Kidney tubule cell (primary cell): ENCODE measurements at regions not wholly inside any gene's neighbourhood (a gene's known extent, or its start where the extent isn't known, plus 50 kb on each side); places are given as distances from the start of the nearest gene placed in this dataset.
"Not testable (repeated sequence)": the region's sequence is repeated elsewhere in the genome, so short reads cannot be mapped to it uniquely, and the experiment has no call there.

Experiments used
- DNase-seq: peaks from one replicate; pipeline ENCODE4 v3.0.0-alpha.2; 2018; ENCODE audit warnings: low spot score

GRCh38 chr2:48190230-48190629 lies 124.3 kb upstream of the FOXN2 start:
- DNase-seq, result no peak

- no peak for DNase-seq
Measured at GRCh38 chr2:48194641-48195040, 119.8 kb upstream of the FOXN2 start.

GRCh38 chr2:48195169-48195568 lies 119.3 kb upstream of the FOXN2 start:
- no peak for DNase-seq

DNA sequence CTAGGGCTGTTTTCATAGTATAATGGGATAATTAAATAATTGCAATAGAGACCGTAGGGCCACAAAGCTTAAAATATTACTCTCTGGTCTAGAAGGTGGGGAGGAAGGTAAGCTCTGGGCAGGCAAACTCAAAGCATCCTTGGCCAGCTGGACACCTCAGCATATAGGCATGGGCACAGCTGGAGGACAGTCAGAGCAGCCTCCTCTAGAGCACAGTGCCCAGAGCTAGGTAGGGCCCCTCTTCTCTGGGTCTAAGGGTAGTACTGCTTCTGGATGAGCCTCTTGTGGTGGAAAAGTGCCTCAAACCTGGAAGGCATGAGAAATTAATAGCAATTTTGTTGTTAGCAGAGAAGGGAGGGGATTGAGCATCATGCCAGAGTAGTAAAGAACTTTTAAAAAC lies 116.9 kb upstream of the FOXN2 start:
- DNase-seq, result no peak

DNA sequence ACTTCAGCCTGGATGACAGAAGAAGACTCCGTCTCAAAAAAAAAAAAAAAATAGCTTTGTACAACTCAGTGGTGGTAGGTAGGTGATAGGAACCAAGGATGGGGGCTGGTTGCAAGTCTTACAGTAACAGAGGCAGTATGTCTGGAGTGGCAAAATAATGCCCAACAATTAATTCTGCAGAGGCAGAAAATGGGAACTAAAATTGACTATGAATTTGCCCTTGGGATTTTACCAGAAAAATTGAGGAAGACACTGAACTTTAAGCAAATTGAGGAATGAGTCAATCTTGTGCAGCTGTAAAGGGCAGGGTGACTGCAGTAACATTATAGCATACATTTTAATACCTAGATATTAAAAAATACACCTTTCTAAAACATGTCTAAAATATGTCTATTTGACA lies 116.1 kb upstream of the FOXN2 start:
- DNase-seq, result no peak

GRCh38 chr2:48199070-48199469 lies 115.4 kb upstream of the FOXN2 start:
- no peak for DNase-seq

DNA sequence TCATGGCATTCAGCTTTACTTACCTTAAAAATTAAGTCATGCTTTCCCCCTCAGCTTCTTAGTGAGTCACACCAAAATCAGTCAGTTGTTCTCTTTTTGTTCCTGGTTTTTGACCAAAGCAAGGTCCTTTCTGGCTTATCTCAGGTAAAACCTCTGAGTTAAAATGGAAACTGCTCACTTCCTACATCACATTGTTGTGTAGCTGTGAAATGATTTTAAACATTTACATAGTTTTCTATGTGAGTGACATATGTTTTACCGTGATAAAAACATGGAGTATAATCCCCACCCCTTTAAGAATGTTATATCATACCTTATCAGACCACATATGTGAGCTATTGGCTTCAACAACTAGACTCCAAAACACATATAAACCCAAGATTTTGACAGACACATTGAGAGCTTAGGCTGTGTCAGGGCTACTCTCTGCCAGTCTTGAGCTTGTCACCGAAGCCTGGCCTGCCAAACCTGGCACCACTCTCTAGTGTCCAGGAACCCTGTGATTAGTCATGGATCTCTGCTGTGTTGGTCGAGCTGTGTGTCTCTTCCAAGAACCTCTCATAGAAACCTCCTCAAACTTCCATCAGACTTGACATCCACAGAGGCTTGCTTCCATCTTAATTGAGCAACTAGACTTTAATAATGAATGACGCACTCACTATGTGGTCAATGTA lies 113.7 kb upstream of the FOXN2 start:
- DNase-seq, result no peak

- not testable (repeated sequence) for DNase-seq
Measured at GRCh38 chr2:48201435-48201834, 113.0 kb upstream of the FOXN2 start.

- DNase-seq, result no peak
Measured at GRCh38 chr2:48202863-48203642, 111.4 kb upstream of the FOXN2 start.

- DNase-seq, result no peak
Measured at GRCh38 chr2:48203668-48204067, 110.8 kb upstream of the FOXN2 start.

GRCh38 chr2:48204750-48205136 lies 109.7 kb upstream of the FOXN2 start:
- DNase-seq, result no peak

DNA sequence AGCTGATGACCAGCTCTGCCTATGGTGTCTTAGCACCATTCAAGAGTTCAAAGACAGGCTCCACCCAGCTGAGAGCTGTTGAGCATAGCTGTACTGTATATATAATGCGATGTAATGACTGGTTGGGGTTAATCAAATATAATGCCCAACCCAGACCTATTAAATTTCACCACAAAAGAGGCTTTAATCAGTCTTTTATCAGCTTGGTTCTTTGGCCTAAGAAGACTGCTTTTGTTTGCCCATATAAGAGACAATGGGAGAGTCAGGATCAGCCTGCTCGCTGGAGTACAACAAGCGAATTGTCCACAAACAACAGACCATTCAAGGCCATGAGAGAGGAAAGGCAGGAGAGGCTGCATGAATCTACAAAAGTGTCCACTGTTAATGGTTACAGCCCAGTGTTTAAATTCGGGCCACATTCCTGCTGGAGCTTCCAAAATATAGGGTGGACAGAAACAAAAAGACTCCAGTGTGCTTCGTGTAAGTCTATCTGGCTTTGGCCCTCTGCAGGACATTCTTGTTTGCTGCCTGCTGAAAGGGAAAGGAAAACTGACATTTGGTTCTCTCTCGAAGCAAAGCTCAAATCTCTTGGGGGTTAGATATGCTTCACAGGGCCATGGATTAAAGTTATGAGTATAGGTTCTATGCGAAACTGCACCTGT lies 109.2 kb upstream of the FOXN2 start:
- no peak for DNase-seq

DNA sequence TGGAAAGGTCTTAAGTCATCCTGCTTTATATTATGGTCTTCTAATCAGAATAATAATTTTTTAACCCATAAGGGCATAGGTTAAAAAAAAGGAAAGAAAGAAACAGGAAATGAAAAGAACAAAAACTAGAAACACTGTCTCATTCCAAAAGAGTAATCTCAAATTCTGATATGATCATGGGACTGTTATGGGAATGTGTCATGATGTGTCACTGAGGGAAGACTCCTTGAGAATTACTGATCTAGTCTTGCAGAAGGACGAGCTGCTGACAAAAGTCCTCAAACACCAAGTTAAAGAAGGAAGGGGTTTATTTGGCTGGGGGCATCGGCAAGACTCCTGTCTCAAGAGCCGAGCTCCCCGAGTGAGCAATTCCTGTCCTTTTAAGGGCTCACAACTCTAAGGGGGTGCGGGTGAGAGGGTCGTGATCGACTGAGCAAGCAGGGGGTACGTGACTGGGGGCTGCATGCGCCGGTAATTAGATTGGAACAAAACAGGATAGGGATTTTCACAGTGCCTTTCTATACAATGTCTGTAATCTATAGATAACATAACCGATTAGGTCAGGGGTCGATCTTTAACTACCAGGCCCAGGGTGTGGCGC lies 108.3 kb upstream of the FOXN2 start:
- DNase-seq, result peak; percentile 34

GRCh38 chr2:48207201-48207641 lies 107.3 kb upstream of the FOXN2 start:
- DNase-seq, result no peak

GRCh38 chr2:48207851-48208250 lies 106.6 kb upstream of the FOXN2 start:
- no peak for DNase-seq

DNA sequence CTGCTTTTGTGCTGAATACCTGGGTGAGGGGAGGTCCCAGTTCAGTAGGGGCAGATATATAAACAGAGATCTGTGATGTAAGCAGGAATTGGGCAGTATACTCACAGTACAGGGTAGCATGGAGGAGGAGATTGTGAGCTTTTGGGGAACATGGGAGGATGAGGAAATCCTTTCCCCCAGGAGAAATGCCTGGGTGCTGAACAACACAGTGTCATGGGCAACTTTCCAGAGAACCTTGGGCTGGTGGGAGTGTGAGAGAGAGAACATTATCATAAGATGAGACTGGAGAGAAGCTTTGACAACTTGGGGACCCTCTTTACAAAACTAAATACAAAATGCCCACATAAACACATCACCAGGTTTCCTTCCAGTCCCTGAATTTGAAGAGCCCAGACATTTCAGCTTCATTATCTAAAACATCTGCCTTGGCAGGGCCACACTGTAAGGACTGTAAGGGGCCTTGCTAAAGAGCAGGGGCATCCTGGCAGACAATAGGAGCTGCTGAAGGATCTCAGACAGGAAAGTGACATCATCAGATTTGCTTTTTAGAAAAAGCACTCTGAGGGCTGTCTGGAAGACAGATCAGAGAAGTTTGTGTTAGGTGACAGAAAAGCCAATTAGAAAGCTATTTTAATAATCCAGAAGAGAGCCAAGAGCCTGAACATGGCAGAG lies 105.1 kb upstream of the FOXN2 start:
- DNase-seq, result peak; percentile 24

- no peak for DNase-seq
Measured at GRCh38 chr2:48210189-48210588, 104.3 kb upstream of the FOXN2 start.

- DNase-seq, result no peak
Measured at GRCh38 chr2:48213646-48214045, 100.8 kb upstream of the FOXN2 start.

GRCh38 chr2:48218169-48218568 lies 96.3 kb upstream of the FOXN2 start:
- no peak for DNase-seq

DNA sequence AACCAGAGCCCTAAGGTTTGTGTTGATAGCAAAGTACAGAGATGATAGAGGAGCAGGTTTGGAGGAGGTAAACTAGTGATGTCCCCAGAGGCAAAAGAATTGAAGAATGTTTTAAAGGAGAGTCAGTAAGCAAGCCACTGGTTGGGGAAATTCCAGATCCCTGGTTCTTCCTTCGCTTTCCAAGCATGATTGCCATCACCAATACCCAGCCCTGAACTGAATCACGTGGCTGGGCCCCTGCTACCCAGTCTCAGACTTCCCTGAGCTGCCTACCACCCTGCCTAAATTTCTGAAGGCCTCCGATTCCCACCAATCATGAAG lies 95.3 kb upstream of the FOXN2 start:
- DNase-seq, result no peak

DNA sequence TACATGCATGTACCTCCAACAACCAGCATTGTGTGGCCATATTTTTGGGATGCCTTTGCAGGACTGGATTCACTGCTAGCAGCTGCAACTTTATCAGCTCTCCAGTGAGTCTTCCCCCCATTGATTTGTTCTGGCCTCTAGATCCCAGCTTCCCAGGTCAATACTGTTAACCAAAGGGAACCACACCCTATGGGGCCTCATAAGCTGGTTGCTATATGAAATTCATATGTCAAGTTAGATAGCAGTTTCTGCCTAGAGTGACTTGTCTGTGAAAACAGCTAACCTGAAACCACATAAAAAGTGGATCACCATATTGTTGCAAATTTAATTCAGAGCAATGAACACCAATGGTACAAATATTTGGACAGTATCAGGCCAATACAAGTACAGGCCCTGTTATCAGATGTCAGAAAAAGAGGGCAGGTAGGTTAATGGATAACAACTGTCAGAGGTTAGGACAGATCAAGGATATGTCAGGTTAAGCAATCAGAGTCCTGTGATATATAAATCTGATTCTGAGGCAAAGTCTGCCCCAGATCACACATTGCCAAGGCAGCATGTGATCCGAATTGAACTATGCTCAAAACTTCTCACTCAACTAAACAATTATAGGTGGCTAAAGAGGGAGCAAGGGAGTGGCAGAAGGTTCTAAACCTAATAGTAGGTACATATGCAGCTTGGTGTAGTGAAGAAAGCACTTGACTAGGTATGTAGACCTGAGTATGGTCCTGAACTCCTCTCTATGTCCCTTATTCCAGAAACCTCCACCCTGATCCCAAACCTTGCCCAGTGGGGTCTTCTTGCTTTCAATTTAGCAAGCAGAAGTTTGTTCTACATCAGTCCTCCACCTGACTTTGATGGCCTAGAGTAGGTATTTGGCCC lies 94.7 kb upstream of the FOXN2 start:
- DNase-seq, result no peak
